A549 (cell line): ENCODE measurements at regions not wholly inside any gene's neighbourhood (a gene's known extent, or its start where the extent isn't known, plus 50 kb on each side); places are given as distances from the start of the nearest gene placed in this dataset.

Experiments
- ATAC-seq, 2 experiments: fragments of 200-7000 bp in 1 of 2; fragments of >200 bp in 1 of 2; cut with Nextera tagmentation in 1 of 2; cut with Tn5 transposase in 1 of 2; 3 replicates each; pipeline versions ENCODE4 v1.8.0 to v1.9.1; 2018 to 2020; ENCODE audit warnings: mild to moderate bottlenecking in 1 of 2, moderate library complexity in 1 of 2
- CTCF ChIA-PET: fragments of 300-600 bp; sonication (Branson Sonifier 250); formaldehyde crosslinking; extraction: SDS; loops from one replicate; lab custom pipeline; 2021; ENCODE audit warnings: antibody characterized with exemption, inconsistent platforms; lab: Yijun Ruan, JAX
- POLR2A ChIA-PET: fragments of 350-600 bp; formaldehyde crosslinking; extraction: SDS; loops from one replicate; lab custom pipeline; 2021; ENCODE audit warnings: antibody characterized with exemption, inconsistent platforms; lab: Yijun Ruan, JAX
- DNase-seq, 2 experiments: peaks; one replicate each; pipeline versions ENCODE4 v3.0.0 to v3.0.0-alpha.2; 2011 to 2016; ENCODE audit warnings: low read depth in 1 of 2, low spot score in 1 of 2
- FAIRE-seq: peaks from 2 replicates; lab custom pipeline; 2011; peaks lifted over from hg19 to GRCh38; lab: Jason Lieb, UNC
- H3K27ac ChIP-seq, 2 experiments: fragments of >200 bp; sonication (Bioruptor Twin); formaldehyde crosslinking; 3 replicates each; pipeline ENCODE4 v1.5.1; 2016 to 2017
- H3K4me1 ChIP-seq: fragments of >200 bp; sonication (Bioruptor Twin); formaldehyde crosslinking; 3 replicates; pipeline ENCODE4 v1.6.1; 2016
- H3K4me2 ChIP-seq: fragments of >200 bp; sonication (Bioruptor Twin); formaldehyde crosslinking; 3 replicates; pipeline ENCODE4 v1.6.1; 2016
- H3K4me3 ChIP-seq: fragments of >200 bp; sonication (Bioruptor Twin); formaldehyde crosslinking; 3 replicates; pipeline ENCODE4 v1.5.1; 2016
- H3K9me3 ChIP-seq: fragments of >200 bp; sonication (Bioruptor Twin); formaldehyde crosslinking; 3 replicates; pipeline ENCODE4 v1.6.1; 2016
- BCL3 ChIP-seq: fragments of >200 bp; sonication (Bioruptor Twin); formaldehyde crosslinking; IDR thresholded peaks from 3 replicates; pipeline ENCODE4 v1.6.1; 2016
- CBX8 ChIP-seq: fragments of 200-600 bp; sonication (generic); IDR thresholded peaks from 2 replicates; pipeline ENCODE4 v1.6.1; 2016
- CEBPB ChIP-seq, 2 experiments: fragments of >200 bp in 1 of 2; sonication (Bioruptor Twin) in 1 of 2; formaldehyde crosslinking in 1 of 2; IDR thresholded peaks; 2 replicates each; pipeline ENCODE4 v1.6.1; 2012 to 2016
- CHD4 ChIP-seq: fragments of 200-600 bp; sonication (generic); IDR thresholded peaks from 2 replicates; pipeline ENCODE4 v1.6.1; 2016; ENCODE audit warnings: antibody characterized with exemption, mild to moderate bottlenecking, borderline replicate concordance
- EHF ChIP-seq: fragments of 250-450 bp; sonication (Bioruptor Pico); IDR thresholded peaks from 2 replicates; pipeline ENCODE4 v1.5.0; 2020; ENCODE audit warnings: mild to moderate bottlenecking
- ESRRA ChIP-seq: fragments of 150-350 bp; IDR thresholded peaks from 2 replicates; pipeline ENCODE4 v1.6.1; 2014; ENCODE audit warnings: mild to moderate bottlenecking, low read length, borderline replicate concordance
- FOSL2 ChIP-seq, 2 experiments: fragments of 450-650 bp in 1 of 2; fragments of >200 bp in 1 of 2; sonication (Bioruptor Twin) in 1 of 2; formaldehyde crosslinking; IDR thresholded peaks; 2 replicates each; pipeline versions ENCODE4 v1.5.0 to v1.6.1; 2016 to 2020; ENCODE audit warnings: mild to moderate bottlenecking in 1 of 2, moderate library complexity in 1 of 2
- FOXS1 ChIP-seq: fragments of 250-450 bp; sonication (Bioruptor Pico); IDR thresholded peaks from 2 replicates; pipeline ENCODE4 v1.5.0; 2020; ENCODE audit warnings: mild to moderate bottlenecking, moderate library complexity
- HDAC2 ChIP-seq: fragments of 200-600 bp; sonication (generic); IDR thresholded peaks from 2 replicates; pipeline ENCODE4 v1.6.1; 2016
- HEYL ChIP-seq: fragments of 250-450 bp; sonication (Bioruptor Pico); IDR thresholded peaks from 2 replicates; pipeline ENCODE4 v1.8.0; 2021; ENCODE audit warnings: mild to moderate bottlenecking, moderate library complexity
- JUN ChIP-seq, 2 experiments: fragments of >200 bp; sonication (Bioruptor Twin); formaldehyde crosslinking; IDR thresholded peaks; 2 replicates in 1 of 2; 3 replicates in 1 of 2; pipeline ENCODE4 v1.6.1; 2016 to 2017
- KDM1A ChIP-seq: fragments of 200-600 bp; sonication (generic); IDR thresholded peaks from 2 replicates; pipeline ENCODE4 v1.6.1; 2016; ENCODE audit warnings: low read depth, mild to moderate bottlenecking
- KDM5A ChIP-seq: fragments of 200-600 bp; sonication (generic); IDR thresholded peaks from 2 replicates; pipeline ENCODE4 v1.6.1; 2016; ENCODE audit warnings: antibody characterized with exemption, mild to moderate bottlenecking
- MAFK ChIP-seq: fragments of 450-650 bp; IDR thresholded peaks from 2 replicates; pipeline ENCODE4 v1.6.1; 2014; ENCODE audit not compliant: partially characterized antibody
- NPAS2 ChIP-seq: fragments of 250-450 bp; sonication (Bioruptor Pico); IDR thresholded peaks from 2 replicates; pipeline ENCODE4 v1.8.0; 2022; ENCODE audit warnings: mild to moderate bottlenecking, moderate library complexity, borderline replicate concordance
- NR3C1 ChIP-seq: fragments of >200 bp; sonication (Bioruptor Twin); formaldehyde crosslinking; IDR thresholded peaks from 3 replicates; pipeline ENCODE4 v1.6.1; 2017
- PHF8 ChIP-seq: fragments of 200-600 bp; sonication (generic); IDR thresholded peaks from 2 replicates; pipeline ENCODE4 v1.6.1; 2016; ENCODE audit warnings: low read depth, mild to moderate bottlenecking, antibody characterized with exemption, moderate library complexity, borderline replicate concordance
- POLR2A ChIP-seq: IDR thresholded peaks from 2 replicates; pipeline ENCODE4 v1.6.1; 2012; ENCODE audit warnings: mild to moderate bottlenecking, low read length
- POLR2AphosphoS2 ChIP-seq: conservative IDR thresholded peaks from 2 replicates; pipeline ENCODE4 v1.6.1; 2012; ENCODE audit warnings: low read length, improper control_type of control experiment, inconsistent platforms
- RAD21 ChIP-seq, 2 experiments: fragments of >200 bp in 1 of 2; sonication (Bioruptor Twin) in 1 of 2; formaldehyde crosslinking in 1 of 2; IDR thresholded peaks in 1 of 2; conservative IDR thresholded peaks in 1 of 2; 2 replicates in 1 of 2; 3 replicates in 1 of 2; pipeline ENCODE4 v1.6.1; 2012 to 2018; ENCODE audit warnings: inconsistent platforms in 1 of 2
- RARB ChIP-seq: fragments of 250-450 bp; sonication (Bioruptor Pico); IDR thresholded peaks from 2 replicates; pipeline ENCODE4 v1.8.0; 2021; ENCODE audit warnings: mild to moderate bottlenecking, moderate library complexity
- RCOR1 ChIP-seq: fragments of 150-350 bp; IDR thresholded peaks from 2 replicates; pipeline ENCODE4 v1.6.1; 2014; ENCODE audit warnings: antibody characterized with exemption, low read length, low read depth
- RNF2 ChIP-seq: fragments of 200-600 bp; sonication (generic); IDR thresholded peaks from 2 replicates; pipeline ENCODE4 v1.6.1; 2016; ENCODE audit warnings: low read depth, mild to moderate bottlenecking, antibody characterized with exemption, moderate library complexity, borderline replicate concordance
- SREBF2 ChIP-seq: fragments of 450-650 bp; IDR thresholded peaks from 2 replicates; pipeline ENCODE4 v1.6.1; 2014; ENCODE audit warnings: mild to moderate bottlenecking, moderate library complexity
- ZNF302 ChIP-seq: fragments of 250-450 bp; sonication (Bioruptor Pico); IDR thresholded peaks from 2 replicates; pipeline ENCODE4 v1.9.0; 2021; ENCODE audit warnings: inconsistent platforms, mild to moderate bottlenecking, moderate library complexity
- WGBS: methylation state at CpG from one replicate; pipeline ENCODE4 v1.1.6; 2017; ENCODE audit errors: missing lambda C conversion rate; 5-methylcytosine and 5-hydroxymethylcytosine counted together
- TF ChIP-seq, protein P1 (sequence below): IDR thresholded peaks from 2 replicates; pipeline ENCODE4 v1.6.1; 2012; ENCODE audit warnings: low read depth, borderline replicate concordance
- TF ChIP-seq, protein P2 (sequence below): fragments of 250-450 bp; sonication (Bioruptor Pico); IDR thresholded peaks from 2 replicates; pipeline ENCODE4 v1.5.0; 2021; ENCODE audit warnings: mild to moderate bottlenecking, moderate library complexity, borderline replicate concordance
- TF ChIP-seq, protein P3 (sequence below): fragments of 250-450 bp; sonication (Bioruptor Pico); IDR thresholded peaks from 2 replicates; pipeline ENCODE4 v1.5.0; 2020; ENCODE audit warnings: low read depth, mild to moderate bottlenecking, moderate library complexity

GRCh38 chr6:79334674-79335073, 100.2 kb upstream of the HMGN3 start:
- no peak for ATAC-seq
- no peak overlapping the region for H3K4me2 ChIP-seq
- DNase-seq: no peak
- WGBS: 76% methylated on average over 4 of the region's 4 CpGs
- H3K27ac ChIP-seq: no peak overlapping the region
- no peaks in the 10 kb centered on the region for H3K4me1 ChIP-seq
- POLR2A ChIA-PET: no interaction called here
- H3K4me3 ChIP-seq: no peak overlapping the region
- CTCF ChIA-PET: no interaction called here
- H3K9me3 ChIP-seq: no peaks in the 10 kb centered on the region
- FAIRE-seq: no peak
- no peak for TF ChIP-seq EHF (CRISPR knock-in tag)
- TF ChIP-seq FOXS1 (CRISPR knock-in tag): no peak
- TF ChIP-seq RARB: no peak
- TF ChIP-seq, protein P1, sequence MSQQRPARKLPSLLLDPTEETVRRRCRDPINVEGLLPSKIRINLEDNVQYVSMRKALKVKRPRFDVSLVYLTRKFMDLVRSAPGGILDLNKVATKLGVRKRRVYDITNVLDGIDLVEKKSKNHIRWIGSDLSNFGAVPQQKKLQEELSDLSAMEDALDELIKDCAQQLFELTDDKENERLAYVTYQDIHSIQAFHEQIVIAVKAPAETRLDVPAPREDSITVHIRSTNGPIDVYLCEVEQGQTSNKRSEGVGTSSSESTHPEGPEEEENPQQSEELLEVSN: no peak
- TF ChIP-seq JUN (IDR thresholded peaks at IDR 0.05): no peak
- no peak for TF ChIP-seq BCL3
- no peak for TF ChIP-seq SREBF2
- no peak for TF ChIP-seq ZNF302 (CRISPR knock-in tag)
- TF ChIP-seq HDAC2: no peak
- TF ChIP-seq ESRRA: no peak
- no peak for TF ChIP-seq HEYL (CRISPR knock-in tag)
- TF ChIP-seq RCOR1: no peak
- no peak for TF ChIP-seq NR3C1
- TF ChIP-seq CEBPB (IDR thresholded peaks at IDR 0.05): no peak
- TF ChIP-seq KDM5A: no peak
- TF ChIP-seq MAFK: no peak
- no peak for TF ChIP-seq CHD4
- TF ChIP-seq PHF8: no peak
- TF ChIP-seq, all 56 proteins: peak for 0

- 44% methylated on average over 2 of the region's 2 CpGs for WGBS
- DNase-seq (no peak), FAIRE-seq (no peak), ATAC-seq (no peak)
- Histone ChIP-seq H3K27ac (no peak overlapping the region), H3K4me1 (no peaks in the 10 kb centered on the region), H3K4me2 (no peak overlapping the region), H3K9me3 (no peaks in the 10 kb centered on the region), H3K4me3 (no peak overlapping the region)
- ChIA-PET CTCF (no interaction called here), POLR2A (no interaction called here)
- TF ChIP-seq RARB: no peak
- TF ChIP-seq NPAS2 (CRISPR knock-in tag): no peak
- TF ChIP-seq, protein P2, sequence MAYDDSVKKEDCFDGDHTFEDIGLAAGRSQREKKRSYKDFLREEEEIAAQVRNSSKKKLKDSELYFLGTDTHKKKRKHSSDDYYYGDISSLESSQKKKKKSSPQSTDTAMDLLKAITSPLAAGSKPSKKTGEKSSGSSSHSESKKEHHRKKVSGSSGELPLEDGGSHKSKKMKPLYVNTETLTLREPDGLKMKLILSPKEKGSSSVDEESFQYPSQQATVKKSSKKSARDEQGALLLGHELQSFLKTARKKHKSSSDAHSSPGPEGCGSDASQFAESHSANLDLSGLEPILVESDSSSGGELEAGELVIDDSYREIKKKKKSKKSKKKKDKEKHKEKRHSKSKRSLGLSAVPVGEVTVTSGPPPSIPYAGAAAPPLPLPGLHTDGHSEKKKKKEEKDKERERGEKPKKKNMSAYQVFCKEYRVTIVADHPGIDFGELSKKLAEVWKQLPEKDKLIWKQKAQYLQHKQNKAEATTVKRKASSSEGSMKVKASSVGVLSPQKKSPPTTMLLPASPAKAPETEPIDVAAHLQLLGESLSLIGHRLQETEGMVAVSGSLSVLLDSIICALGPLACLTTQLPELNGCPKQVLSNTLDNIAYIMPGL (CRISPR knock-in tag): no peak
Measured at GRCh38 chr6:79330704-79331103, 96.2 kb upstream of the HMGN3 start.

DNA sequence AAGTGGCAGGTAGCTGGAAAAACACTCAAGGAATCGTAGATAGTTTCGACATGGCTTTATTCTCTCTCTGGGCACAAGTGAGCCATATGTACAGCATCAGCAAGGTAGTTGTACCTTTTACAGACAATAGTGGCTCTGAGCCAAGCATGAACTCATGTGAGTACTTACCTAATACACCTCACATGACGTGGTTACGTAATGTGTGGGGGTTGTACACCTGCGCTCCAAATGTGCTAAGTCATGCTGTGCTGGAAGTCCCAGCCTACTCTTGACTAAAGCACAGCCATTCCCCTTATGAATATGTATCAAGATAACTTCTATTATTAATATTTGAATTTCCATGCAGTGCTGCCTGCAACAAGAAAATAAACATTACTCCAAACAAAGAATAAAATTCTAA, 78.8 kb upstream of the HMGN3 start:
- CTCF ChIA-PET: no interaction called here
- FAIRE-seq: no peak
- no peak for TF ChIP-seq RNF2
- TF ChIP-seq CBX8: no peak
- no peak for TF ChIP-seq RAD21 (conservative IDR thresholded peaks at IDR 0.05 in 1 of 2, IDR thresholded peaks at IDR 0.05 in 1 of 2)
- no peak for TF ChIP-seq POLR2A
- TF ChIP-seq KDM1A: no peak
- no peak for TF ChIP-seq ZNF302 (CRISPR knock-in tag)
- TF ChIP-seq, protein P3, sequence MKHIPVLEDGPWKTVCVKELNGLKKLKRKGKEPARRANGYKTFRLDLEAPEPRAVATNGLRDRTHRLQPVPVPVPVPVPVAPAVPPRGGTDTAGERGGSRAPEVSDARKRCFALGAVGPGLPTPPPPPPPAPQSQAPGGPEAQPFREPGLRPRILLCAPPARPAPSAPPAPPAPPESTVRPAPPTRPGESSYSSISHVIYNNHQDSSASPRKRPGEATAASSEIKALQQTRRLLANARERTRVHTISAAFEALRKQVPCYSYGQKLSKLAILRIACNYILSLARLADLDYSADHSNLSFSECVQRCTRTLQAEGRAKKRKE (CRISPR knock-in tag): no peak
- no peak for TF ChIP-seq FOSL2 (IDR thresholded peaks at IDR 0.05)
- no peak for TF ChIP-seq FOSL2 (CRISPR knock-in tag; IDR thresholded peaks at IDR 0.05)
- no peak for TF ChIP-seq HEYL (CRISPR knock-in tag)
- TF ChIP-seq POLR2AphosphoS2: no peak
- TF ChIP-seq, all 56 proteins: peak for 0
- POLR2A ChIA-PET: no interaction called here
- Histone ChIP-seq H3K27ac (no peak overlapping the region), H3K9me3 (no peaks in the 10 kb centered on the region), H3K4me3 (no peak overlapping the region), H3K4me1 (no peaks in the 10 kb centered on the region), H3K4me2 (no peak overlapping the region)
- WGBS: 76% methylated on average over 5 of the region's 5 CpGs
- no peak for ATAC-seq
- DNase-seq: peak in 1 of 2 experiments; percentile 25
